DMS79 (cell line): ENCODE measurements at regions not wholly inside any gene's neighbourhood (a gene's known extent, or its start where the extent isn't known, plus 50 kb on each side); places are given as distances from the start of the nearest gene placed in this dataset.

Experiments used
- DNase-seq: peaks from one replicate; lab custom pipeline; 2025; lab: John Stamatoyannopoulos, UW

DNA sequence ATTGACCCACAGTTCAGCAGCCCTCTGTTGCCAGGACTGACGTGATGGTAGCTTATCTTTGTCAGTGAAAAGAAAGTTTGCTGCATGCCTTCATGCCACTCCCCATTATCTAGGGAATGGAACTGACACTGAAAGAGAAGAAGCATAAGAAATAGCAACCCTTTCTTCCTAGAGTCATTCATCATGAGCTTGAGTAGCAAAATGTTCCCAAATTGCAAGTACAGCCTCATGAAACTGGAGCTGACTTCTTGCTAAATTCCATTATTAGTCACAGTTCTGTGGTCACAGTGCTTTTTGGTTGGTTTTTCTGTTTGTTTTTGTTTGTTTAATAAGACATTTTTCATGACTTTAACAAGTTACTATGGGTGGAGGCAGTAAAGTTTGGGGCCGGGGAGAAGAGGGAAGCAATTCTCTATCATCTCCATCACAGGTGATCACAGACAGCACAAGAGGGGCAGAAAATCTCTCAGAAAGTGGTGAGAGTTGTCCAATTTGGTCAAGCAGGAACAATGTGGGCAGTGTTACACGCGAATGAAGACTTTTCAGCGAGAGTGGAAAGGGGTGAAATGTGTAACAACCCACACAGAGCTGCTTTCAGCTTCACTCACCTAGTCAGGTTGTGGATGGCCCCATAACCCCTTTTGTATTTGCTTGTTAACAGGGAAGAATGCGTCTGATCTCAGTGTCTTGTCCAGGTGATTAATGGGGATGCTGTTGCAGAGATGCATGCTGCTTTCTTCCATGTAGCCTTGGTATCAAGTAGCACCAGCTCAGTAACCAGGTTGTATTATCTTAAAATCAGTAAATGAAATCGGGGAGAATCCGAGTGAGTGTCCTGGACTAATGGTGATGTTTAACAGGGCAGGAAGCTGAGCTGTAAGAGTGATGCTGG lies 440.4 kb downstream of the DMRT2 start:
- DNase-seq: no peak

GRCh38 chr9:1492156-1492555 lies 442.0 kb downstream of the DMRT2 start:
- no peak for DNase-seq

DNA sequence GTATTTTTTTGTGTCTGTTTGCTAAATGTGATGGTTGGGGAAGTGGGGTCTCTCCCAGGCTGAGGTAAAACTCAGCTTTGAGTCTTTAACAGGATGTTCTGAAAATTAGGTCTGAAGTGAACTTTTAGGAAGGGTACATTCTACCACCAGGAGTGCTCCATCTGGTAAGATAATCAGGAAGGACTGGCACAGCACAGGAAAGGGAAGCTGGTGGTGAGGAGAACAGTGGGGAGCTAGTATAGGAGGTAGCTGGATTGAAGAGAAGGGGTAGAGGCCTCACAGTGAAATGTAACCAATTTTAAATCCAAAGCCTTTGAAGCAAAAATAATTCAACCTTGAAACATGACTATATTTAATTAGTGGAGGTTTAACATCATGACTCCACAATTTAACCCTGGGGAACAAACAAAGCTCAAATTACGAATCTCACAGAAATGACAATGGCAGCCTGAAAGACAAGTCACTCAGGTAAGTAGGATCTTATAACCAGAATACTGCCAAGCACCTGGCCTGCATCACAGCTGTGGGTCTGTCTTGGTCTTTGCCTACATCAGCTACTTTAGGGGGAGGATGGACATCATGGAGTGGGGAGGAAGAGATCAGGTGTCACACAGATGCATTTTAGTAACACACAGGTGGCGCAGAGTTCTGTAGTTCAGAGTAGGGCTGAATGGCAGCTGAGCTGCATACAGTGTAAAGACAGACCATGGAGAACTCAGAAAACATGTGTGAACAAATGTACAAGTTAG lies 445.3 kb downstream of the DMRT2 start:
- DNase-seq: no peak

- DNase-seq: no peak
These were observed 455.3 kb downstream of the DMRT2 start for GRCh38 chr9:1505489-1505888.

DNA sequence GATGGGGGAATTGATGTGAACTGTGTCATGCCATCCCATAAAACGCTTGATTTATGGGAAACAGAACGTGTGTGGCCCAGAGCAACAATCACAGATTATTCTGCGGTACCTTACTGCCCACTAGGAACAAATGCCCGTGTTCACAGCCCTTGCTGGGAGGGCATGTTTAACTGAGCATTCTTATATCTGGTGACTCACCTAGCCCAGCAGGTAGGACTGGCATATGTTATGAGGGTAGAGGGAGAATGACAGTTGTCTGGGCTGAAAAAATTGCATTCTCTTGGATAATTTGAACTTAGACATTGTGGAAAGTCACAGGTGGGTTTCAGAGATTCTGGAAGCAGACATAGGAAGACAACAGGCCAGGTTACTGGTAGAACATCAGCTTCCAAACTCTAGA lies 460.6 kb downstream of the DMRT2 start:
- DNase-seq: no peak

DNA sequence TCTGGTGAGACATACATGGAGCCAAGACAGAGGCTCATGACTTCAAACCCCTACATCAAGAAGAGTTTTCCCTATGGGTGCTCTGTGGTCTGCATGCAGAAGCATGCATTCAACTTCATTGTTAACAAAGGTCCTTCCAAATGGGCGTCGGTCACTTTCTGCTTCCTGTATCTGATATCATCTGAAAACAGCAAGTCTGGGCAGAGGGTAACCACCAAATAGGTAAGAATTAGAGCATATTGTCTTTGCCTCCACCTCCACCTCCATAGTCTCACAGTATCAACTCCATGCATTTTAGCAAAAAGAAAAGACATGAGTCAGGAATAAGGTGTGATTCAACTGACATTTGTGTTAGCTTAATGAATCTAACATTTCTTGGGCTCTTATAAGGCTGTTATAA lies 462.9 kb downstream of the DMRT2 start:
- DNase-seq: no peak

DNA sequence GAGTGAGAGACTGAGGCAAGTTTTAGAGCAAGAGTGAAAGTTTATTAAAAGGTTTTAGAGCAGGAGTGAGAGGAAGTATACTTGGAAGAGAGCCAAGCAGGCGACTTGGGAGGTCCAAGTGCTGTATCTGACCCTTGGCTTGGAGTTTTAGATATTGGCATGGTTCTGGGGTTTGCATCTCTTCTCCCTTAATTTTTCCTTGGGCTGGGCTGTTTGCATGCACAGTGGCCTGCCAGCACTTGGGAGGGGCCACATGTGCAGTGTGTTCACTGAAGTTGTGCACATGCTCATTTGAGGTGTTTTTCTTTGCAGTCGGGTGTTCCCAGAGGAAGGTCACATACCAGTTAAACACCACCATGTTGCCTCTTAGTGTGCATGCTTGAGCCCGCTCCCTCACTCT lies 464.1 kb downstream of the DMRT2 start:
- no peak for DNase-seq

- DNase-seq: no peak
These were observed 464.7 kb downstream of the DMRT2 start for GRCh38 chr9:1514776-1515363.

GRCh38 chr9:1515557-1515956 lies 465.4 kb downstream of the DMRT2 start:
- no peak for DNase-seq

DNA sequence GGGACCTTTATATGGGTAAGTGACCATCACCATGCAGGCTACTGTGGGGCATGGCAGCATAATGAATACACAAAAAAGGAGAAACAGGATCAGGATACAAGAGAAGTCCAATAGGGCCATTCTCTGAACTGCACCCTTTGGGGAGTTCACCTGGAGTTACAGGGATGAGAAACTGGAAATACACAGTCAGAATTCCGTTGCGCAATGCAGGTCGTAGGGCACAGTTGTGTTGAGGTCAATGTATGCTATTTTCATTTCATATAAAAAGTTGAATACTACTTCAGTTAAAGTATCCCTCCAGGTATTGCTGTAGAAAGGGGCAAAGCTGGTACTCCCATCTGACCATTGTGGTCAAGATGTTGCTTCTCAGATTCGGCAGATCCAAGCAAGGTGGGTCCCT lies 471.4 kb downstream of the DMRT2 start:
- DNase-seq: no peak

GRCh38 chr9:1522219-1522767 lies 472.1 kb downstream of the DMRT2 start:
- no peak for DNase-seq

DNA sequence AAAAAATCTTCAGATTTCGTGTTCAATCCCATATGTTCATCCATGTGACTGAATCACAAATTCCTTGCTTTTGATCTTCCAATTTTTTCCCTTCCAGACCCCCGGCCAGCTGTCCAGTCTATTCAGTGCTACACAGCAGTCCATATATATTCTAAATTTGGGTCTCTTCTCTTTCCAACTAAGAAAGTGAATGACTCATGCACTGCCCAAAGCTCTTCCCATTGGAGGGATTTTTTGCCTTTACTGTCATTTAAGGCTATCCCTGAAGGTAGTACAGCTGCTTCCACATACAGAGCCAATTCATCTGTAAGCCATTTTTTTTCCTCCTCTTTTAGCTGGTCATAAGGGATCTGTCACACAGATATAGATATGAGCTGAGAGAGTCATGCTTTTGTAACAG lies 478.3 kb downstream of the DMRT2 start:
- no peak for DNase-seq

DNA sequence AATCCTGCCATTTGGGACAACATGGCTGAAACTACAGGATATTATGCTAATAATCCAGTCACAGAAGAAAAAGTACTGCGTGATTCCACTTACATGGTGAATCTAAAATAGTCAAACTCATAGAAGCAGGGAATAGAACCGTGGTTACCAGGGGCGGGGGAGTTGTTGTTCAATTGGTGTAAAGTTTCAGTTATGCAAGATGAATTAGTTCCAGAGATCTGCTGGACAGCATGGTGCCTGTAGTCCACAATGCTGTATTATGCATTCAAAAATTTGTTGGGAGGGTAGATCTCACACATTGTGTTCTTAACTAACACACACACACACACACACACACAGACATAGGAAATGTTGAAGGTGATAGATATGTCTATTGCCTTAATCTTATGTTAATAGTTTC lies 480.5 kb downstream of the DMRT2 start:
- DNase-seq: no peak

- no peak for DNase-seq
These were observed 481.3 kb downstream of the DMRT2 start for GRCh38 chr9:1531424-1531823.

GRCh38 chr9:1532171-1532570 lies 482.0 kb downstream of the DMRT2 start:
- DNase-seq: no peak

- DNase-seq: no peak
These were observed 480.1 kb upstream of the SMARCA2 start for GRCh38 chr9:1535051-1535450.

DNA sequence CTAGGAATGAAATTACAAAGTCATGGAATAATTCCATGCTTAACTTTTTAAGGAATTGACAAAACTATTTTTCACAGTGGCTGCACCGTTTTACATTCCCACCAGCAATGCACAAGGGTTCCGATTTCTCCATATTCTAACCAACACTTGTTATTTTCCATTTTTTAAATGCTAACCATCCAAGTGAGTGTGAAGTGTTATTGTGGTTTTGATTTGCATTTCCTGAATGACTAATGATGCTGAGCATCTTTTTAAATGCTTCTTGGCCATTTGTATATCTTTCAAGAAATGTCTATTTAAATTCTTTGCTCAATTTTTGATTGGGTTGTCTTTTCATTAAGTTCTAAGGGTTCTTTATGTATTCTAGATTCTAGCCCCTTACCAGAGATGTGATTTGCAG lies 479.5 kb upstream of the SMARCA2 start:
- no peak for DNase-seq

DNA sequence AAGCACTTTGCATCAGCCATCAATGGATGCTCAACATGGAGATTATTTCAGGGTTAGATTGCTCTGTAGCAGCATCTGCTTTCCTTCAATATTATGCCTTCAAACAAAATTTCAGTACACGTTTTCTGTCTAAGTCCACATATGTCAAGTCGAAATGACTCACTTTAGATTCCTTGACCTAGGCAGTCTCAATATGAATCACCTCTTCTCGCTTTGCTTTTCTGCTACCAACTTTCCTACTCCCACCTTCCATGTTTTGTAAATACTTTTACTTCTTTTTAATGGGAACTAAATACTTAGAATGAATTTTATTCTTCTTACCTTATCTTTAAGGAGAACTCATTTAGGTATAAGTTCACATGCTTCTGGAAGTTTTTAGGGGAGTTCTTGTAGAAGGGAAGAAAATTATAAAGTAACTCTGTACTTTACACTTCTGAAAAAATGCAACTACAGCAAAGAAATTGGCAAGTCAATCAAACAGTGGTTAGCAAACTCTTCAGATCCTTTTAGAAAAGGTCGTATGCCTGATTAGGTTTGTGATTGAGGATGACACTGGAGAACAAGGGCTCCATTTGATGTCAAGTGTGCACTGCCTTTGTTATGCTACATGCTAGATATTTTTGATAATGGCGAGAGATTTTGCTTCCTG lies 478.5 kb upstream of the SMARCA2 start:
- DNase-seq: no peak

DNA sequence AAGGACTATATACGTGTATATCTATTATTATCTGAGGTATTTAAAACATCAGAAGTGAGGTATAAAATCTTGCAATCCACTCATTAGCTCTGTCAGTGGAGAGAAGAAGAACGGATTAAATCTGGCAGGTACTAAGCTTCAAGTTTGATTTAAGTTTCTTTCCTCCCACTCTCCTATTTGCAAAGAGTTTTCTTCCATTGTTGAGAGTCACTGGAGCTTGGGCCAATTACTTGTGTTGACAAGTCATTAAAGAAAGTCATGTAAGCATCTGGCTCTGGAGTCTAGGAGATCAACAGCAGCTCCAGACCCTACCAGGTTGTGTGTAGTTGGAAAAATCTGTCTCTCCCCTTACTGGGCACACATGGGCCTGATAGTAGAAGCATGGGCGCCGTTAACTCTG lies 476.8 kb upstream of the SMARCA2 start:
- no peak for DNase-seq

DNA sequence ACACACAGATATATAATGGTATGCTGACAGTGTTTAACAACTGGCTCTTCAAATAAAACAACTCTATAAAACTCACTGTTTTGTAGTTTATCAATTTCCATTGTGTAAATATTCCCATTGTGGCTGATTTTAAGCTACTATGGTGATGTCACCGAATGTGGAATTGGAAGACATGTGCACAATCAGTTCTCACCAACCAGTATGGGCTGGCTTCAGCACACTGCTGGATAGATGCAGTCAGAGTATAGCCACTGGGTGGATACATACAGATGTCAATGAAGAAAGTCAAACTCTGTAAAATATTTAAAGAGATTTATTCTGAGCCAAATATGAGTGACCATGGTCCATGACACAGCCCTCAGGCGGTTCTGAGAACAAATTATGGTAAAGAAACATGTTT lies 475.9 kb upstream of the SMARCA2 start:
- no peak for DNase-seq

DNA sequence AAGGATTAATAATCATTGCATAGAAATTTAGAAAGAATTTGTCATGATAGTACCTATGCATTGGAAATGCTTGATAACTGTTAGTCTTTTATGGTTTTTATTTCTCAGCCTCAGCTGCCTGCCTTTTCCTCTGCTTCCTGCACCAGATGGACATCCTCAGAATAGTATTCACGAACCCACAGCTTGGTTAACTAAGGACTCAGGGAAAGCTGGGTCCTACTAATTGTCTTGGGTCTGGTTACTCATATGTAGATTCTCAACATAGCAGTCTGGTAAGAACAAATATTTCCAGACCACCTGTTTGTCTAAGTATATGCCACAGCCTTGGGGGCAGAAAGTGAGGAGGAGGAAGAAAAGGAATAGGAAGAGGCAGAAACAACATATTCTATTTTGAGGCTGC lies 464.5 kb upstream of the SMARCA2 start:
- DNase-seq: no peak
